Astrocyte of the spinal cord (primary cell): ENCODE measurements at regions not wholly inside any gene's neighbourhood (a gene's known extent, or its start where the extent isn't known, plus 50 kb on each side); places are given as distances from the start of the nearest gene placed in this dataset.

Source experiments
- DNase-seq: peaks from one replicate; pipeline ENCODE4 v3.0.0; 2011; ENCODE audit warnings: low read depth, low spot score
- H3K4me3 ChIP-seq: 2 replicates; pipeline ENCODE4 v1.5.1; 2011; ENCODE audit warnings: low read depth, mild to moderate bottlenecking, low read length, moderate library complexity
- in situ Hi-C: cut with HindIII; loops from 2 replicates; pipeline ENCODE4 v1.10.0; 2017; ENCODE audit warnings: low sequenced_read_pairs
- TF ChIP-seq, protein P1 (sequence below): IDR thresholded peaks from 2 replicates; pipeline ENCODE4 v1.5.1; 2012; ENCODE audit warnings: low read depth, mild to moderate bottlenecking, low read length, inconsistent platforms

DNA sequence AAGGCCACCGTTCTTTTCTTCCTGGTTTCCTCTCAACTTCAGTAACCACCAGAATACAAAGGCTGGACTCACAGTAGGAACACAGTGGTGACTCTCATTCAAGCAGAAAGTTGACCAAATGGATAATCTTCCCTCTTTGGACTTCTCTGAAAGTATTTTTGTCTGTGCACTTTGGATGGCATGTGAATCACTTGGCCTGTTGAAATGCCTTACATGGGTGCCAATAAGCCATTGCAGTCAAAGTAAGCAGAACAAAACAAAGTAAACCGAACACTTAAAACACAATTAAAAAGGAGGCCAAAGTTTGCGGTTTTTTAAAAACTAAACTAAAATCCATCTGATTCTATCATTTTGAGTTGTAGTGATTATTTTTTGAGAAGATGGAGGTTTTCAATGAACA, 370.1 kb upstream of the DDHD1 start:
- TF ChIP-seq, protein P1, sequence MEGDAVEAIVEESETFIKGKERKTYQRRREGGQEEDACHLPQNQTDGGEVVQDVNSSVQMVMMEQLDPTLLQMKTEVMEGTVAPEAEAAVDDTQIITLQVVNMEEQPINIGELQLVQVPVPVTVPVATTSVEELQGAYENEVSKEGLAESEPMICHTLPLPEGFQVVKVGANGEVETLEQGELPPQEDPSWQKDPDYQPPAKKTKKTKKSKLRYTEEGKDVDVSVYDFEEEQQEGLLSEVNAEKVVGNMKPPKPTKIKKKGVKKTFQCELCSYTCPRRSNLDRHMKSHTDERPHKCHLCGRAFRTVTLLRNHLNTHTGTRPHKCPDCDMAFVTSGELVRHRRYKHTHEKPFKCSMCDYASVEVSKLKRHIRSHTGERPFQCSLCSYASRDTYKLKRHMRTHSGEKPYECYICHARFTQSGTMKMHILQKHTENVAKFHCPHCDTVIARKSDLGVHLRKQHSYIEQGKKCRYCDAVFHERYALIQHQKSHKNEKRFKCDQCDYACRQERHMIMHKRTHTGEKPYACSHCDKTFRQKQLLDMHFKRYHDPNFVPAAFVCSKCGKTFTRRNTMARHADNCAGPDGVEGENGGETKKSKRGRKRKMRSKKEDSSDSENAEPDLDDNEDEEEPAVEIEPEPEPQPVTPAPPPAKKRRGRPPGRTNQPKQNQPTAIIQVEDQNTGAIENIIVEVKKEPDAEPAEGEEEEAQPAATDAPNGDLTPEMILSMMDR, result no peak
- no peak overlapping the region for H3K4me3 ChIP-seq
- in situ Hi-C loops, result no loop called here
- no peak for DNase-seq

DNA sequence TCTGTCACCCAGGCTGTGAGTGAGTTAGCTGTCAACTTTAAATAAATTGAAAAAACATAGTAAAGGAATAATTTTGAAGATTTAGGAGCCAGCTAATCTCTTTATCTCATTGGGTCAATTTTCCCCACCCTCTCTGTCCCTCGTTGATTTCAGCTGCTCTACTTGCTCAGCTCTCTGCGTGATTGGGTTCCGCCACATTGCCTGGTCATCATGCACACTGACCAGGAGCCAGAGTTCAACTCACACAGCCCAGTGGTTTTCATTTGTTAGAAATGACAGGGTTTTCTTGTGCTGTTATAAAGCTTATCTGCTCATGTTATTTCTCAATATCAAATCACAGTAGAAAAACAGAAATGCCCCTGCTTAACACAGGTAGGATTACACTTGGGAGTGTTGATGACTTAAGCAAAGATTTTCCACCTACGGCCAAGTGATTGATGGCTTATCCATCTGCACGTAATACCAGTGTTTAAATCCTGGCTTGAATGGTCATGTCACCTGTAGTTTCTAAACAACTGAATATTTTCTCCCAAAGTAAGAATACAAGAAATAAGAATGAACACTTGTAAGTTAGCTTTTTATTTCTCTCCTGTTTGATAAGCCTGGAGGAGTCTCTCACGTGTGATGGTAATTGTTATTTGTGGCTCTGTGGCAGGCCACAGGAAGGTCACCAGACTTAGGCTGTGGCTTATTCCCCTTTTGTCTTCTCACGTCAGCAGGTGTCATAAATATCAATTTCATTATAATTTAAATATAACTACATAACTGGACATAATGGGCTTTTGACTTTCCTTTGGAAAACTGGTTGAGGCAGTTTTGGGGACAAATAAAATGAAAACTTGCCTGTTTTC, 367.2 kb upstream of the DDHD1 start:
- no peak for DNase-seq
- H3K4me3 ChIP-seq, result no peak overlapping the region
- in situ Hi-C loops, result no loop called here
- TF ChIP-seq, protein P1, result no peak

DNA sequence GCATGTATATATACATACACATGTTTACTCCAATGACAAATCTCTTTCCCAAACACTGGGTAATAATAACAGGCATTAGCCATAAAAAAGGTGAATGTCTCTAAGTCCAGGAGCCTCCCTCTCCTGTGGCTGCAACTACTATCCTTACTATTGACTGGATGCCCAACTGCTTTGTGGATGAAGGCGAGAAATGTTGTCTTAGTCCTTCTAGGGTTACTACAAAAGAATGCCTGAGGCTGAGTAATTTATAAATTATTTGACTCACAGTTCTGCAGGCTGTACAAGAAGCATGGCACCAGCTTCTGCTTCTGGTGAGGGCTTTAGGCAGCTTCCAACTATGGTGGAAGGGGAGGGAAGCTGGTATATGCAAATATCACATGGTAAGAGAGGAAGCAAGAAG, 366.0 kb upstream of the DDHD1 start:
- TF ChIP-seq, protein P1, result no peak
- DNase-seq, result peak; percentile 64
- in situ Hi-C loops, result no loop called here
- no peak overlapping the region for H3K4me3 ChIP-seq

DNA sequence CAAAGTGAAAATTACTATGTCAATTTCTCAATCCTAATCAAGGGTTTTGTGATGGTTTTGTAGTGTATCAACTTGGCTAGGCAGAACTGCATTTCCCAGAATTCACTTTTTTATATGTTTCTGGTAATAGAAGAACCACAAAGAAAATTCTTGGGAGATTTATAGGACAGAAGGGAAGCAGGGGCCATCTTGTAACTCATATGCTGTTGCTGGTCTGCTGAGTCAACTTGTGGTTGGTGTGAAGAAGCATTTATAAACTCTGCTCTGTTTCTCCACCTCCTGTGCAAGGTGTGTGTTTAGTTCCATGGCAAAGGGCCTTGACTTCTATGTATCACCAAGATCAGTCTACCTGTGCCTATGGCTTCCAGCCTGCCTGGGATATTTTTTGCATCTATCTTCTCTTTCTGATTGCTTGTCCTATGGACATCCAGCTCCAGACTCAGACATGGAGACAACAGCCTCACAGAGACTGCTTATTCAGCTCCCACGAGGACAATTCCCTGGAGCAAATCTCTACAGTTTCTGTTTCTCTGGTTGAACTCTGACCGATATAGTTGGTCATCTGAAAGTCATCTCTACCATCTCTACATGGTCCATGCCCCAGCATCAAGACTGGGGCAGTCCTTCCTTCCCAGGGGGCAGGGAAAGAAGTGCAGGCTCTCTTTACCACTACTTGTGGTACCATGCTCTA, 364.3 kb upstream of the DDHD1 start:
- peak; percentile 75 for DNase-seq
- no peak overlapping the region for H3K4me3 ChIP-seq
- in situ Hi-C loops, result no loop called here
- TF ChIP-seq, protein P1, result no peak

DNA sequence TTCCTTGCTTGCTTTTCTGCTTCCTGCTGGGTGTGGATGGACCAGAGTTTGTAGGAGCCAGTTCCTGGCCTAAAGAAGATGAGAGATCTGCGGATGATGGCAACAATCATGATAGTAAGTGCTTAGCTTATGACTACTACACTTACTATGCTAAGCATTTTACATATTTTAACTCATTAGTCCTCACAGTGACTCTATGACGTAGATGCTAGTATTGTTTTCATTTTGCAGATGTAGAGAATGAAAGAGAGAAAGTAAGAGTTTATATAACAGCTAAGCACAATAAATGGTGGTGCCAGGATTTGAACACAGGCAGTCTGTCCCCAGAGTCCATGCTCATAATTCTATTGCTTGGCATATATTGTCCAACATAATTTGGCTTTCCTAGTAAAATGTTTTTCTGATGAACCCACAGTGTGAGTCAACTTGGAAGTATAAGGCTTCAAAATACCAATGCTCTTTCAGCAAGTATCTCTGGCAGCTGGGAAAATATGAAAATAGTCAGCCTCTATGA, 363.2 kb upstream of the DDHD1 start:
- in situ Hi-C loops, result no loop called here
- H3K4me3 ChIP-seq, result no peak overlapping the region
- TF ChIP-seq, protein P1, result no peak
- peak; percentile 76 for DNase-seq

DNA sequence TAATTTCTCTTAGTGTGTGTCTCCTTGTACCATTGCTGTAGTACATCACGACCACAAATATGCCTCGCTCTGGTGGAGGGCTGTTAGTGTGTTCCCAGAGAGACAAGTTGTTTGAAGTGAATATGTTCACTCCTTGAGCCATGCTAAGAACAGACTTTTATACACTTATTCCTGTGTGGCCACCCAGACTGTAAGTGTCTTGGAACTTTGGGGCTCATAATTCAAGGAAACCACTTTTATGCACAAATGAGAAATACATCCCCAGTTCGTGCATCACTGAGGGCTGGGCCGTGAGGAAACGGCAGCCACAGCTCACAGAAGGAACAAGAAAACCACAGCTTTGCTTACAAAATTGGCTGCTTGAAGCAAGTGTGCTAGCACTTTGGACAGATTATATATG, 362.2 kb upstream of the DDHD1 start:
- in situ Hi-C loops, result no loop called here
- TF ChIP-seq, protein P1, result no peak
- DNase-seq, result peak; percentile 66
- H3K4me3 ChIP-seq, result no peak overlapping the region
